RWPE1 (cell line): ENCODE measurements at regions not wholly inside any gene's neighbourhood (a gene's known extent, or its start where the extent isn't known, plus 50 kb on each side); places are given as distances from the start of the nearest gene placed in this dataset.

Experiments
- CTCF ChIA-PET: fragments of 350-600 bp; sonication (Branson Sonifier 250); formaldehyde crosslinking; extraction: SDS; loops from one replicate; lab custom pipeline; 2021; lab: Yijun Ruan, JAX
- POLR2A ChIA-PET: fragments of 400-600 bp; formaldehyde crosslinking; extraction: SDS; loops from one replicate; lab custom pipeline; 2020; ENCODE audit warnings: antibody characterized with exemption; ENCODE audit not compliant: low non-redundant PET; lab: Yijun Ruan, JAX
- DNase-seq: peaks from one replicate; pipeline ENCODE4 v3.0.0; 2012; ENCODE audit warnings: low spot score
- H3K27ac ChIP-seq: fragments of 450-650 bp; 2 replicates; pipeline ENCODE4 v1.5.1; 2017
- CTCF ChIP-seq: fragments of 450-650 bp; conservative IDR thresholded peaks from 2 replicates; pipeline ENCODE4 v1.5.1; 2017; ENCODE audit warnings: low read depth, mild to moderate bottlenecking

- no peak for TF ChIP-seq CTCF
- CTCF ChIA-PET, result interaction anchor here (0.5 kb wide), 1 partner anchor 390 kb away, joined by 3 read pairs; no protein-coding TSS in a partner anchor
- H3K27ac ChIP-seq, result no peak overlapping the region
- peak; percentile 46 for DNase-seq
- POLR2A ChIA-PET, result no interaction called here
Observed at GRCh38 chr1:185441605-185442004, 124.6 kb upstream of the IVNS1ABP start.

- TF ChIP-seq CTCF, result no peak
- ChIA-PET POLR2A (no interaction called here), CTCF (no interaction called here)
- H3K27ac ChIP-seq, result no peak overlapping the region
- no peak for DNase-seq
Observed at GRCh38 chr1:185440877-185441276, 123.8 kb upstream of the IVNS1ABP start.

GRCh38 chr1:185439727-185440415 lies 122.8 kb upstream of the IVNS1ABP start:
- TF ChIP-seq CTCF, result no peak
- ChIA-PET POLR2A (no interaction called here), CTCF (interaction anchor here (0.6 to 0.8 kb wide), 2 partner anchors 207 to 373 kb away, joined by 3 to 4 read pairs; no protein-coding TSS in a partner anchor)
- peak; percentile 73 for DNase-seq
- H3K27ac ChIP-seq, result no peak overlapping the region

GRCh38 chr1:185438936-185439335 lies 121.9 kb upstream of the IVNS1ABP start:
- no peak for TF ChIP-seq CTCF
- POLR2A ChIA-PET, result no interaction called here
- DNase-seq, result no peak
- CTCF ChIA-PET, result interaction anchor here (0.8 kb wide), 1 partner anchor 374 kb away, joined by 4 read pairs; no protein-coding TSS in a partner anchor
- H3K27ac ChIP-seq, result no peak overlapping the region

- CTCF ChIA-PET, result no interaction called here
- TF ChIP-seq CTCF, result no peak
- no peak overlapping the region for H3K27ac ChIP-seq
- POLR2A ChIA-PET, result no interaction called here
- DNase-seq, result no peak
Observed at GRCh38 chr1:185435696-185436379, 118.8 kb upstream of the IVNS1ABP start.

- no peak overlapping the region for H3K27ac ChIP-seq
- DNase-seq, result no peak
- POLR2A ChIA-PET, result no interaction called here
- CTCF ChIA-PET, result no interaction called here
- no peak for TF ChIP-seq CTCF
Observed at GRCh38 chr1:185434721-185435120, 117.7 kb upstream of the IVNS1ABP start.
